GM19452 (cell line): ENCODE measurements at regions not wholly inside any gene's neighbourhood (a gene's known extent, or its start where the extent isn't known, plus 50 kb on each side); places are given as distances from the start of the nearest gene placed in this dataset.
"Not testable (repeated sequence)": the region's sequence is repeated elsewhere in the genome, so short reads cannot be mapped to it uniquely, and the experiment has no call there.

ENCODE experiments used
- ATAC-seq: cut with Tn5 transposase; IDR thresholded peaks from one replicate; pipeline ENCODE4 v1.9.1; 2021; ENCODE audit not compliant: unreplicated experiment

- ATAC-seq = no peak
Measured at GRCh38 chr7:121499624-121500023, 103.5 kb upstream of the FAM3C start.

GRCh38 chr7:121498816-121499215 is 102.7 kb upstream of the FAM3C start:
- ATAC-seq = no peak

- ATAC-seq = not testable (repeated sequence)
Measured at GRCh38 chr7:121497545-121497944, 101.4 kb upstream of the FAM3C start.

- no peak for ATAC-seq
Measured at GRCh38 chr7:121494516-121494915, 98.4 kb upstream of the FAM3C start.

GRCh38 chr7:121493553-121493952 is 97.4 kb upstream of the FAM3C start:
- ATAC-seq = no peak

GRCh38 chr7:121490309-121490708 is 94.2 kb upstream of the FAM3C start:
- ATAC-seq = no peak

GRCh38 chr7:121489440-121489839 is 93.3 kb upstream of the FAM3C start:
- ATAC-seq = no peak

- no peak for ATAC-seq
Measured at GRCh38 chr7:121488111-121488650, 92.1 kb upstream of the FAM3C start.

- no peak for ATAC-seq
Measured at GRCh38 chr7:121486590-121486989, 90.5 kb upstream of the FAM3C start.

GRCh38 chr7:121485467-121486243 is 89.5 kb upstream of the FAM3C start:
- no peak for ATAC-seq

- no peak for ATAC-seq
Measured at GRCh38 chr7:121484089-121484763, 88.1 kb upstream of the FAM3C start.

- no peak for ATAC-seq
Measured at GRCh38 chr7:121480566-121481335, 84.6 kb upstream of the FAM3C start.

- ATAC-seq = no peak
Measured at GRCh38 chr7:121480058-121480457, 84.0 kb upstream of the FAM3C start.

GRCh38 chr7:121479466-121479865 is 83.4 kb upstream of the FAM3C start:
- no peak for ATAC-seq

GRCh38 chr7:121475806-121476205 is 79.7 kb upstream of the FAM3C start:
- no peak for ATAC-seq

- ATAC-seq = no peak
Measured at GRCh38 chr7:121474301-121474673, 78.2 kb upstream of the FAM3C start.

- ATAC-seq = no peak
Measured at GRCh38 chr7:121473645-121474300, 77.7 kb upstream of the FAM3C start.

- no peak for ATAC-seq
Measured at GRCh38 chr7:121466455-121466854, 70.3 kb upstream of the FAM3C start.

- ATAC-seq = no peak
Measured at GRCh38 chr7:121459148-121459547, 63.0 kb upstream of the FAM3C start.

- ATAC-seq = no peak
Measured at GRCh38 chr7:121456785-121457359, 60.8 kb upstream of the FAM3C start.

GRCh38 chr7:121456015-121456414 is 59.9 kb upstream of the FAM3C start:
- ATAC-seq = no peak
